ENCODE measurements at regions not wholly inside any gene's neighbourhood (a gene's known extent, or its start where the extent isn't known, plus 50 kb on each side); places are given as distances from the start of the nearest gene placed in this dataset.

GRCh38 chrX:122818068-122818467 lies 366.0 kb upstream of the GRIA3 start:
- intact Hi-C loops (cut with DNase I): no loop called here
- DNase-seq (no peak), ATAC-seq (no peak)
- Histone ChIP-seq H3K9me3 (no peaks in the 10 kb centered on the region), H3K27ac (no peak overlapping the region), H3K4me1 (no peaks in the 10 kb centered on the region), H3K4me3 (no peak overlapping the region), H3K36me3 (ENCODE audit: insufficient read depth in 1 of 2, low read depth in 1 of 2) (no peaks in the 10 kb centered on the region), H3K27me3 (ENCODE audit: insufficient read depth in 3 of 3, low read length in 2 of 3) (no peaks in the 10 kb centered on the region)
- 62 to 83% (median 72%) methylated on average over 4 of the region's 4 CpGs for WGBS, 3 donors
- TF ChIP-seq CTCF (IDR thresholded peaks at IDR 0.05): no peak

DNA sequence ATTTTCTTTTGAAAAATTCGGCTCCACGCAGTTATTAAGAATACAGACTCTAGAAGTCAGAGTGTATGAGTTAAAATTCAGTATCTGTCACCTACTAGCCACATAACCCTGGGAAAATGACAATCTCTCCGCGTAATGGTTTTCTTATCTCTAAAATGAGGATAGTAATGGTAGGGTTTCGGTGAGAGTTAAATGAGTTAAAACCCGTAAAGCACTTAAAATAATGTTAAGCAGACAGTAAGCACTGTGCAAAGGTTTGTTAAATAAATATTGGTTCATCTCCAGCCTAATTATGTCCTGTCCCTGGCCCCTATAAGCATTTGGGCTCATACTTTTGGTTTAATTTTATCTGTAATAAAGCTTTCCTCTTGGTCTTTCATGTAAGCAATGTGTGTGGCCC lies 350.8 kb upstream of the GRIA3 start:
- 86 to 94% (median 88%) methylated on average over 6 of the region's 6 CpGs for WGBS, 3 donors
- no peaks in the 10 kb centered on the region for H3K9me3 ChIP-seq
- H3K27ac ChIP-seq: no peak overlapping the region
- intact Hi-C loops (cut with DNase I): no loop called here
- TF ChIP-seq CTCF (IDR thresholded peaks at IDR 0.05): no peak
- H3K36me3 ChIP-seq (ENCODE audit: insufficient read depth in 1 of 2, low read depth in 1 of 2): no peaks in the 10 kb centered on the region
- H3K4me3 ChIP-seq: no peak overlapping the region
- no peaks in the 10 kb centered on the region for H3K27me3 ChIP-seq (ENCODE audit: insufficient read depth in 3 of 3, low read length in 2 of 3)
- ATAC-seq: no peak
- no peaks in the 10 kb centered on the region for H3K4me1 ChIP-seq
- no peak for DNase-seq

- no peak for TF ChIP-seq CTCF (IDR thresholded peaks at IDR 0.05)
- DNase-seq: no peak
- Histone ChIP-seq H3K4me1 (no peaks in the 10 kb centered on the region), H3K9me3 (no peaks in the 10 kb centered on the region), H3K27me3 (ENCODE audit: insufficient read depth in 3 of 3, low read length in 2 of 3) (no peaks in the 10 kb centered on the region), H3K4me3 (no peak overlapping the region), H3K27ac (no peak overlapping the region), H3K36me3 (ENCODE audit: insufficient read depth in 1 of 2, low read depth in 1 of 2) (no peaks in the 10 kb centered on the region)
- ATAC-seq: no peak
- WGBS, 3 donors: 42 to 80% (median 74%) methylated on average over 1 of the region's 1 CpG
- intact Hi-C loops (cut with DNase I): no loop called here
Observed at GRCh38 chrX:122835886-122836285, 348.2 kb upstream of the GRIA3 start.

GRCh38 chrX:122850326-122850725 lies 333.8 kb upstream of the GRIA3 start:
- 70 to 90% (median 87%) methylated on average over 4 of the region's 4 CpGs for WGBS, 3 donors
- H3K27ac ChIP-seq: no peak overlapping the region
- no peaks in the 10 kb centered on the region for H3K9me3 ChIP-seq
- no peaks in the 10 kb centered on the region for H3K27me3 ChIP-seq (ENCODE audit: insufficient read depth in 3 of 3, low read length in 2 of 3)
- intact Hi-C loops (cut with DNase I): no loop called here
- no peaks in the 10 kb centered on the region for H3K36me3 ChIP-seq (ENCODE audit: insufficient read depth in 1 of 2, low read depth in 1 of 2)
- H3K4me3 ChIP-seq: no peak overlapping the region
- TF ChIP-seq CTCF (IDR thresholded peaks at IDR 0.05): no peak
- no peak for DNase-seq
- no peak for ATAC-seq
- H3K4me1 ChIP-seq: no peaks in the 10 kb centered on the region

GRCh38 chrX:122856205-122856604 lies 327.9 kb upstream of the GRIA3 start:
- H3K4me3 ChIP-seq: no peak overlapping the region
- no peaks in the 10 kb centered on the region for H3K36me3 ChIP-seq (ENCODE audit: insufficient read depth in 1 of 2, low read depth in 1 of 2)
- no peak for TF ChIP-seq CTCF (IDR thresholded peaks at IDR 0.05)
- WGBS, 3 donors: 35 to 44% (median 42%) methylated on average over 2 of the region's 2 CpGs
- no peak for DNase-seq
- H3K9me3 ChIP-seq: no peaks in the 10 kb centered on the region
- no peak overlapping the region for H3K27ac ChIP-seq
- no peak for ATAC-seq
- H3K4me1 ChIP-seq: no peaks in the 10 kb centered on the region
- no peaks in the 10 kb centered on the region for H3K27me3 ChIP-seq (ENCODE audit: insufficient read depth in 3 of 3, low read length in 2 of 3)
- intact Hi-C loops (cut with DNase I): no loop called here
